ENCODE measurements at regions not wholly inside any gene's neighbourhood (a gene's known extent, or its start where the extent isn't known, plus 50 kb on each side); places are given as distances from the start of the nearest gene placed in this dataset.

- no peak for TF ChIP-seq CTCF (IDR thresholded peaks at IDR 0.05; ENCODE audit: low read depth, low read length, missing control alignments)
- in situ Hi-C loops (cut with HindIII; ENCODE audit: low sequenced_read_pairs), result no loop called here
- H3K4me3 ChIP-seq (ENCODE audit: low read depth, low read length), result no peak overlapping the region
- DNase-seq (ENCODE audit: low read depth), result no peak
Observed at GRCh38 chr5:67680099-67680498, 483.5 kb upstream of the CD180 start.

- no peak for DNase-seq (ENCODE audit: low read depth)
- in situ Hi-C loops (cut with HindIII; ENCODE audit: low sequenced_read_pairs), result no loop called here
- no peak for TF ChIP-seq CTCF (IDR thresholded peaks at IDR 0.05; ENCODE audit: low read depth, low read length, missing control alignments)
- H3K4me3 ChIP-seq (ENCODE audit: low read depth, low read length), result no peak overlapping the region
Observed at GRCh38 chr5:67679184-67679841, 482.7 kb upstream of the CD180 start.

GRCh38 chr5:67678594-67678993 is 482.0 kb upstream of the CD180 start:
- in situ Hi-C loops (cut with HindIII; ENCODE audit: low sequenced_read_pairs), result no loop called here
- no peak for TF ChIP-seq CTCF (IDR thresholded peaks at IDR 0.05; ENCODE audit: low read depth, low read length, missing control alignments)
- DNase-seq (ENCODE audit: low read depth), result no peak
- H3K4me3 ChIP-seq (ENCODE audit: low read depth, low read length), result no peak overlapping the region

- TF ChIP-seq CTCF (IDR thresholded peaks at IDR 0.05; ENCODE audit: low read depth, low read length, missing control alignments), result no peak
- in situ Hi-C loops (cut with HindIII; ENCODE audit: low sequenced_read_pairs), result no loop called here
- H3K4me3 ChIP-seq (ENCODE audit: low read depth, low read length), result no peak overlapping the region
- DNase-seq (ENCODE audit: low read depth), result no peak
Observed at GRCh38 chr5:67677422-67677970, 480.9 kb upstream of the CD180 start.

- in situ Hi-C loops (cut with HindIII; ENCODE audit: low sequenced_read_pairs), result no loop called here
- no peak for DNase-seq (ENCODE audit: low read depth)
- H3K4me3 ChIP-seq (ENCODE audit: low read depth, low read length), result no peak overlapping the region
- no peak for TF ChIP-seq CTCF (IDR thresholded peaks at IDR 0.05; ENCODE audit: low read depth, low read length, missing control alignments)
Observed at GRCh38 chr5:67676863-67677262, 480.3 kb upstream of the CD180 start.

- H3K4me3 ChIP-seq (ENCODE audit: low read depth, low read length), result no peak overlapping the region
- DNase-seq (ENCODE audit: low read depth), result peak; percentile 66
- no peak for TF ChIP-seq CTCF (IDR thresholded peaks at IDR 0.05; ENCODE audit: low read depth, low read length, missing control alignments)
- in situ Hi-C loops (cut with HindIII; ENCODE audit: low sequenced_read_pairs), result no loop called here
Observed at GRCh38 chr5:67674159-67674655, 477.6 kb upstream of the CD180 start.
